ENCODE measurements at regions not wholly inside any gene's neighbourhood (a gene's known extent, or its start where the extent isn't known, plus 50 kb on each side); places are given as distances from the start of the nearest gene placed in this dataset.
A peak's percentile ranks its signal among the peaks of the same experiment; 100 is the strongest.
"Not testable (repeated sequence)": the region's sequence is repeated elsewhere in the genome, so short reads cannot be mapped to it uniquely, and the experiment has no call there.

DNA sequence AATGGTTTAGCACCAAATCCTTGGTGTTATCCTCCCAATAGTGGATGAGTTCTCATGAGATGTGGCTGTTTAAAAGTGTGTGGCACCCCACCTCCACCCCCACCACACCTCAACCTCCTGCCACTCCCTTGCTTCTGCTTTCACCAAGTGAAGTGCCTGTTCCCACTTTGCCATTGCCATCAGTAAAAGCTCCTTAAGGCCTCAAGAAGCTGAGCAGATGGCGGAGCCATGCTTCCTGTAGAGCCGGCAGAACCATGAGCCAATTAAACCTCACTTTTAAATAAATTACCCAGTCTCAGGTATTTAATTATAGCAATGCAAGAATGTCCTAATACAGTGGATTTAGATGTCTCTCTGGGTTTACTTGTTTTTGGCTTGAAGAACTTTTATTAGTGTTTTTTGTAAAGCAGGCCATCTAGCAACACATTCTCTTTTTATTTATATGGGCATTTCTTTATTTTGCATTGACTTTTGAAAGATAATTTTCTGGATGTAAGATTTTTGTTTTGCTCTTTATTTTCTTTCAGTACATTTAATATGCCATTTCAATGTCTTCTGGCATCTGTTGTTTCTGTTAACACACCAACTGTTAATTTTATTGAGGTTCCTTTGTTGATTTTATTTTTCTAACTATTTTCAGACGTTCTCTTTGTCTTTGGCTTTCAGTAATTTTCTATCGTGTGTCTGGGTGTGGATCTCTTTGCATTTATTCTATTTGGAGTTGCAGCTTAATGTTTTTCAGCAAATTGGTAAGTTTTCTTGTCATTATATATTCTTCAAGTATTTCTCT, 724.5 kb upstream of the CNTN5 start:
- ChIA-PET CTCF (no interaction called here), POLR2A (ENCODE audit: unreplicated experiment) (no interaction called here)
- H3K27ac ChIP-seq = no peak overlapping the region
- no peaks in the 10 kb centered on the region for H3K9me2 ChIP-seq (ENCODE audit: insufficient read depth)
- no peaks in the 10 kb centered on the region for H4K20me1 ChIP-seq (ENCODE audit: insufficient read depth)
- H3K4me1 ChIP-seq (replicated peaks; ENCODE audit: insufficient read depth) = no peaks in the 10 kb centered on the region
- TF ChIP-seq EZH2 (IDR thresholded peaks at IDR 0.05; ENCODE audit: low read depth) = no peak
- TF ChIP-seq, protein P1, sequence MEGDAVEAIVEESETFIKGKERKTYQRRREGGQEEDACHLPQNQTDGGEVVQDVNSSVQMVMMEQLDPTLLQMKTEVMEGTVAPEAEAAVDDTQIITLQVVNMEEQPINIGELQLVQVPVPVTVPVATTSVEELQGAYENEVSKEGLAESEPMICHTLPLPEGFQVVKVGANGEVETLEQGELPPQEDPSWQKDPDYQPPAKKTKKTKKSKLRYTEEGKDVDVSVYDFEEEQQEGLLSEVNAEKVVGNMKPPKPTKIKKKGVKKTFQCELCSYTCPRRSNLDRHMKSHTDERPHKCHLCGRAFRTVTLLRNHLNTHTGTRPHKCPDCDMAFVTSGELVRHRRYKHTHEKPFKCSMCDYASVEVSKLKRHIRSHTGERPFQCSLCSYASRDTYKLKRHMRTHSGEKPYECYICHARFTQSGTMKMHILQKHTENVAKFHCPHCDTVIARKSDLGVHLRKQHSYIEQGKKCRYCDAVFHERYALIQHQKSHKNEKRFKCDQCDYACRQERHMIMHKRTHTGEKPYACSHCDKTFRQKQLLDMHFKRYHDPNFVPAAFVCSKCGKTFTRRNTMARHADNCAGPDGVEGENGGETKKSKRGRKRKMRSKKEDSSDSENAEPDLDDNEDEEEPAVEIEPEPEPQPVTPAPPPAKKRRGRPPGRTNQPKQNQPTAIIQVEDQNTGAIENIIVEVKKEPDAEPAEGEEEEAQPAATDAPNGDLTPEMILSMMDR (conservative IDR thresholded peaks at IDR 0.05) = no peak
- peak overlapping the region; percentile 63; the same call in 1 of the 2 replicates for H2AFZ ChIP-seq
- no peak for DNase-seq
- H3K27me3 ChIP-seq (ENCODE audit: insufficient read depth, low read depth) = no peaks in the 10 kb centered on the region
- no peaks in the 10 kb centered on the region for H3F3A ChIP-seq (ENCODE audit: insufficient read depth, low read depth)
- BruUV-seq (replicated peaks) = no TSS peak
- intact Hi-C loops (cut with micrococcal nuclease; ENCODE audit: unreplicated experiment) = no loop called here
- H3K9me3 ChIP-seq (ENCODE audit: insufficient read depth, low read depth) = no peaks in the 10 kb centered on the region
- no peak overlapping the region for H3K4me2 ChIP-seq
- H3K36me3 ChIP-seq (ENCODE audit: low read depth) = no peaks in the 10 kb centered on the region
- no peaks in the 10 kb centered on the region for H3K79me2 ChIP-seq (ENCODE audit: low read depth)
- no peak overlapping the region for H3K4me3 ChIP-seq

DNA sequence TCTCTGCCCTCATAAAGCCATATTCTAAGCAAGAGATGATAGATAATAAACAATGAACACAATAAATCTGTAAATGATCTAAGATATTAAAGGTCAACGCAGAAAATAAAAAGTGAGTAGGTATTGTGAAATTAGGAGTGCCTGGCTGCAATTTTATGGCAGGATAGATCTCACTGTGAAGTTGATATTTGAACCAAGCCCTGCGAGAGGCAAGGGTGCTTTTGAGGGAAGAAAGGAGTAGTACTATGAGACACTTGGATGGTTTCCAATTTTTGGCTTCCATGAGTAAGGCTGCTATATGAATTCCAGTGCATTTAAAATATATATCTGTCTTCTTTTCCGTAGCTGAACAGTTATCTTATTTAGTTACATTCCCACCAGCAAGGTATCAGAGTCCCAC, 720.0 kb upstream of the CNTN5 start:
- ChIA-PET POLR2A (ENCODE audit: unreplicated experiment) (no interaction called here), CTCF (no interaction called here)
- DNase-seq = no peak
- Histone ChIP-seq H3K4me3 (no peak overlapping the region), H3K27ac (no peak overlapping the region), H3K4me2 (no peak overlapping the region), H3K36me3 (ENCODE audit: low read depth) (no peaks in the 10 kb centered on the region), H2AFZ (no peak overlapping the region), H3K79me2 (ENCODE audit: low read depth) (no peaks in the 10 kb centered on the region), H3K27me3 (ENCODE audit: insufficient read depth, low read depth) (no peaks in the 10 kb centered on the region), H3K9me2 (ENCODE audit: insufficient read depth) (no peaks in the 10 kb centered on the region), H3K9me3 (ENCODE audit: insufficient read depth, low read depth) (no peaks in the 10 kb centered on the region), H4K20me1 (ENCODE audit: insufficient read depth) (no peaks in the 10 kb centered on the region), H3F3A (ENCODE audit: insufficient read depth, low read depth) (no peaks in the 10 kb centered on the region), H3K4me1 (replicated peaks; ENCODE audit: insufficient read depth) (no peaks in the 10 kb centered on the region)
- no peak for TF ChIP-seq EZH2 (IDR thresholded peaks at IDR 0.05; ENCODE audit: low read depth)
- TF ChIP-seq, protein P1 (conservative IDR thresholded peaks at IDR 0.05) = no peak
- no TSS peak for BruUV-seq (replicated peaks)
- intact Hi-C loops (cut with micrococcal nuclease; ENCODE audit: unreplicated experiment) = no loop called here

DNA sequence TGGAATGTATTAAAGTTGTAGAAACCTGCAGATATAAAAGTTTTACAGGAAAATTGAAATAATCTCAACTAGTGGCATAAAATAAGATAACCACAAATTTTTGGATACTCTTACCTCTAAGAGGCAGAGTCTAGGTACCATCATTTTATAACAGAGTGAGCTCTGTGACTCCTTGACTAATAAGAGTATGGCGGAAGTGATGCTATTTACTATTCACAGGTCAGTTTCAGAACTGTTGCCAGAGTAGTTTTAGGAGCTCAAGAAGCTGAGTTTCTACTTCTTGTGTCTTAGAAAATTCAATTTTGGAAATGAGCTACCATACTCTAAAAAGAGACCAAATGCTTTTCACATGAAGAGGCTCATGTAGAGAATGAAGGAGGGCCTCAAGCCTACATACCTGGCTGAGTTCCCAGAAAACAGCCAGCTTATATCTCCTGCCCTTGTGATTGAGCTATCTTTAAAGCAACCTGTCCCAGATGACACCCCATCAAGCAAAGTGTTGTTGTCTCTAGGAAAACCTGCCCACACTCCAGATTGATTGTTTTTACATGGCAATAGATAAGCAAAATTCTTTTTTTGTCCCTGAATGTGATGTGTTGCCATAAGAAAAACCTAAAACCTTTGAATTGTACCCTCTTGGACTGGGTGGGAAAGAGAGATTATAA, 712.8 kb upstream of the CNTN5 start:
- POLR2A ChIA-PET (ENCODE audit: unreplicated experiment) = no interaction called here

DNA sequence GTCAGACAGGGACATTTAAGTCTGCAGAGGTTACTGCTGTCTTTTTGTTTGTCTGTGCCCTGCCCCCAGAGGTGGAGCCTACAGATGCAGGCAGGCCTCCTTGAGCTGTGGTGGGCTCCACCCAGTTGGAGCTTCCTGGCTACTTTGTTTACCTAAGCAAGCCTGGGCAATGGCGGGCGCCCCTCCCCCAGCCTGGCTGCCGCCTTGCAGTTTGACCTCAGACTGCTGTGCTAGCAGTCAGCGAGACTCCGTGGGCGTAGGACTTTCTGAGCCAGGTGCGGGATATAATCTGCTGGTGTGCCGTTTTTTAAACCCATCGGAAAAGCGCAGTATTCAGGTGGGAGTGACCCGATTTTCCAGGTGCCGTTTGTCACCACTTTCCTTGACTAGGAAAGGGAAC, 690.4 kb upstream of the CNTN5 start:
- H3K9me3 ChIP-seq (ENCODE audit: insufficient read depth, low read depth); CTCF ChIA-PET; H3K27ac ChIP-seq; H3K9me2 ChIP-seq (ENCODE audit: insufficient read depth); H2AFZ ChIP-seq; H4K20me1 ChIP-seq (ENCODE audit: insufficient read depth); BruUV-seq (replicated peaks); H3K36me3 ChIP-seq (ENCODE audit: low read depth); intact Hi-C loops (cut with micrococcal nuclease; ENCODE audit: unreplicated experiment); H3K4me1 ChIP-seq (replicated peaks; ENCODE audit: insufficient read depth); H3K79me2 ChIP-seq (ENCODE audit: low read depth); H3F3A ChIP-seq (ENCODE audit: insufficient read depth, low read depth); H3K27me3 ChIP-seq (ENCODE audit: insufficient read depth, low read depth): not testable (repeated sequence)
- DNase-seq = peak in 1 of 2 experiments; percentile 21
- POLR2A ChIA-PET (ENCODE audit: unreplicated experiment) = interaction anchor here (0.7 kb wide), 1 partner anchor 8 kb away, joined by 3 read pairs; no protein-coding TSS in a partner anchor
- peak overlapping the region; percentile 46; the same call in 1 of the 2 replicates for H3K4me3 ChIP-seq
- H3K4me2 ChIP-seq = peak overlapping the region; percentile 63

More for the DNA sequence above, 712.8 kb upstream of the CNTN5 start:
- Histone ChIP-seq H3K4me3 (no peak overlapping the region), H3K79me2 (ENCODE audit: low read depth) (no peaks in the 10 kb centered on the region), H3F3A (ENCODE audit: insufficient read depth, low read depth) (no peaks in the 10 kb centered on the region), H3K4me2 (no peak overlapping the region), H3K4me1 (replicated peaks; ENCODE audit: insufficient read depth) (no peaks in the 10 kb centered on the region), H2AFZ (peak overlapping the region; percentile 26; the same call in 1 of the 2 replicates), H3K27ac (no peak overlapping the region), H3K9me2 (ENCODE audit: insufficient read depth) (no peaks in the 10 kb centered on the region), H3K9me3 (ENCODE audit: insufficient read depth, low read depth) (no peaks in the 10 kb centered on the region), H3K36me3 (ENCODE audit: low read depth) (no peaks in the 10 kb centered on the region), H3K27me3 (ENCODE audit: insufficient read depth, low read depth) (no peaks in the 10 kb centered on the region), H4K20me1 (ENCODE audit: insufficient read depth) (no peaks in the 10 kb centered on the region)
- CTCF ChIA-PET = no interaction called here
- no peak for DNase-seq
- no TSS peak for BruUV-seq (replicated peaks)
- intact Hi-C loops (cut with micrococcal nuclease; ENCODE audit: unreplicated experiment) = no loop called here
- TF ChIP-seq EZH2 (IDR thresholded peaks at IDR 0.05; ENCODE audit: low read depth) = no peak
- TF ChIP-seq, protein P1 (conservative IDR thresholded peaks at IDR 0.05) = no peak

All from PC-9 (cell line).